Gastrocnemius medialis (tissue), 4 donors: ENCODE measurements at regions not wholly inside any gene's neighbourhood (a gene's known extent, or its start where the extent isn't known, plus 50 kb on each side); places are given as distances from the start of the nearest gene placed in this dataset.

Experiments
- POLR2A ChIP-seq, 2 donors: fragments of 450-650 bp; IDR thresholded peaks; one replicate each; pipeline ENCODE4 v1.6.1; 2017; ENCODE audit warnings: antibody characterized with exemption in 2 of 2, mild to moderate bottlenecking in 2 of 2, moderate library complexity in 2 of 2
- TF ChIP-seq, protein P1 (sequence below), 5 experiments: fragments of 450-650 bp in 3 of 5; fragments of 200-600 bp in 2 of 5; sonication (generic) in 2 of 5; IDR thresholded peaks in 4 of 5; conservative IDR thresholded peaks in 1 of 5; 1 replicate in 4 of 5; 2 replicates in 1 of 5; pipeline ENCODE4 v1.5.1; 2016 to 2019; ENCODE audit warnings: antibody characterized with exemption in 5 of 5, mild to moderate bottlenecking in 3 of 5, moderate library complexity in 3 of 5

- TF ChIP-seq POLR2A (IDR thresholded peaks at IDR 0.05), result no peak
- TF ChIP-seq, protein P1, sequence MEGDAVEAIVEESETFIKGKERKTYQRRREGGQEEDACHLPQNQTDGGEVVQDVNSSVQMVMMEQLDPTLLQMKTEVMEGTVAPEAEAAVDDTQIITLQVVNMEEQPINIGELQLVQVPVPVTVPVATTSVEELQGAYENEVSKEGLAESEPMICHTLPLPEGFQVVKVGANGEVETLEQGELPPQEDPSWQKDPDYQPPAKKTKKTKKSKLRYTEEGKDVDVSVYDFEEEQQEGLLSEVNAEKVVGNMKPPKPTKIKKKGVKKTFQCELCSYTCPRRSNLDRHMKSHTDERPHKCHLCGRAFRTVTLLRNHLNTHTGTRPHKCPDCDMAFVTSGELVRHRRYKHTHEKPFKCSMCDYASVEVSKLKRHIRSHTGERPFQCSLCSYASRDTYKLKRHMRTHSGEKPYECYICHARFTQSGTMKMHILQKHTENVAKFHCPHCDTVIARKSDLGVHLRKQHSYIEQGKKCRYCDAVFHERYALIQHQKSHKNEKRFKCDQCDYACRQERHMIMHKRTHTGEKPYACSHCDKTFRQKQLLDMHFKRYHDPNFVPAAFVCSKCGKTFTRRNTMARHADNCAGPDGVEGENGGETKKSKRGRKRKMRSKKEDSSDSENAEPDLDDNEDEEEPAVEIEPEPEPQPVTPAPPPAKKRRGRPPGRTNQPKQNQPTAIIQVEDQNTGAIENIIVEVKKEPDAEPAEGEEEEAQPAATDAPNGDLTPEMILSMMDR (IDR thresholded peaks at IDR 0.05 in 4 of 5, conservative IDR thresholded peaks at IDR 0.05 in 1 of 5), result no peak
Measured at GRCh38 chr3:90018779-90019178, 911.4 kb downstream of the EPHA3 start.
